GM19397 (cell line): ENCODE measurements at regions not wholly inside any gene's neighbourhood (a gene's known extent, or its start where the extent isn't known, plus 50 kb on each side); places are given as distances from the start of the nearest gene placed in this dataset.
"Not testable (repeated sequence)": the region's sequence is repeated elsewhere in the genome, so short reads cannot be mapped to it uniquely, and the experiment has no call there.

Experiments used
- ATAC-seq: cut with Tn5 transposase; IDR thresholded peaks from one replicate; pipeline ENCODE4 v1.9.1; 2021; ENCODE audit warnings: mild to moderate bottlenecking, moderate library complexity; ENCODE audit not compliant: unreplicated experiment

DNA sequence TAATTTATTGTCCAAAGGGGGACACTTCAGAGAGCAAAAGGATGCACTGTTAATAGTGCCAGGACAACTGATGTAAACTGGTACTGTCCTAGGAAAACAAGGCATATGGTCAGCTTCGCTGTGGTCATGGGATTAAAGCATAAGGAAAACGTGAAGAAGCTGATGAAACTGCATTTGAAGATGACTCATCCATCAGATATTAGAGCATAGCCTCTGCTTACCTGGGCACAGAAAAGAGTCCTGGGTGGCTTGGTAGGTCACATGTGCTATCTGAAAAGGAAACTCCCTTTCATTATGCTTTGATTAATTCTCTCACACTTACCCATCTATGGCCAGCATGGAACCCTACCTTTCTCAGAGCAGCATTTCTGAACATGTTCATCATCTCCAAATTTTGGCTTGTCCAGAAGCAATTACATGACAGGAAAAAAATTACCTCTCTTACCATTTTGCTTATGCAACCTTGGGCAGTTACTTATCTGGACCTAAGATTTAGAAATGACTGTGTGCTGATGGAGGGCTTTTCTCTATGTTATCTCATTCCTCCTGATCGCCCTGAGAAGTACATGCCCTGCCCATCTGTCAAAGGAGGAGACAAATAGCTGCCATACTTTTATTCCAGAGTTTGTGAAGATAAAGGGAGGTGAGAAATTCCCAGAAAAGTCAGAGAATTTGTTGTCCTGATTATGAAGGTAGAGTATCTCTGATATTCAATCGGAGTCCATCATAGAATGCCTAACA is 275.3 kb upstream of the SLC14A2 start:
- no peak for ATAC-seq

DNA sequence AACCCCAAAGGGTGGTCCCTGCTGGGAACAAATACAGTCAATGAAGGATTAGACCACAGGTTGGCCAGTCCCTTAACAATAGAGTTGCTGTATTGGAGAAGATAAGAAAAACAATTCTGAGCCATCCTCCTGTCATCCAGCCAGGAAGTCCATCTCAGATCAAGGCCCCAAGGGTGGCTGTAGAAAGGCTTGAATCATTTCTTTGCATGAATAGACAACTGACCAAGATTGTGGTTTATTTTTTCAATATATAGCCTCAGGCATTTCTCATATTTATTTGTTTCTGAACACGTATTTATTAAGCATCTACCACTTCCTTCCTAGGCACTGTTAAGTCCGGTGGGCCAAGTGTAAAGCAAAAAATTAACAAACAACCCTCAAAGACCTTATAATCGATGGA is 274.4 kb upstream of the SLC14A2 start:
- no peak for ATAC-seq

DNA sequence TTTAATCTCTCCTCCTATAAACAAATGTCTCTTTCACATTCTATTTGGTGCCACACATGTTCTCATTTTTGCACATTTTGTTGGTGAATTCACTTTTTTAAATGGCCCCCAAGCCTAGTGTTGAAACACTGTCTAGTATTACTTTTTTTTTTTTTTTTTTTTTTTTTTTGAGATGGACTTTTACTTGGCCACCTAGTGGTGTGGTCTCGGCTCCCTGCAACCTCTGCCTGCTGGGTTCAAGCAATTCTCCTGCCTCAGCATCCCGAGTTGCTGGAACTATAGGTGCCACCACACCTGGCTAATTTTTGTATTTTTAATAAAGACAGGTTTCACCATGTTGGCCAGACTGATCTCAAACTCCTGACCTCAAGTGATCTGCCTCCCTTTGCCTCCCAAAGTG is 273.8 kb upstream of the SLC14A2 start:
- no peak for ATAC-seq

DNA sequence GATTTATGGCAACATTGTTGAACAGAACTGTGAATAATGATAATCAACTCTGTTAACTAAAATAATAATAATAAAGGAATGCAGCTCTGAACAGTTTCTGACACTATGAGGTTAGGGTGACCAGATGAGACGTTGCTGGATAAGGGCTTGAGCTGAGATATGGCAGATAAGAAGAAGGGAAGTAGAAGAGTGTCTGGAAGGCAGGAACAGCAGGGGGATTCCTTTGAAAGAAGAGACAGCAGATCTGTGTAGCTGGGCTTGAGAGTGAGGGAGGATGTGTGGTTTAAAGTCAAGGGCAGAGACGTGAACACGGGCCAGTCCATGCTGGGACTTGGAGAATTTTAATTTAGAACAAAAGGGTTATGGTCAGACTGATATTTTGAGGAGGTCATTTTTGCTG is 273.1 kb upstream of the SLC14A2 start:
- no peak for ATAC-seq

DNA sequence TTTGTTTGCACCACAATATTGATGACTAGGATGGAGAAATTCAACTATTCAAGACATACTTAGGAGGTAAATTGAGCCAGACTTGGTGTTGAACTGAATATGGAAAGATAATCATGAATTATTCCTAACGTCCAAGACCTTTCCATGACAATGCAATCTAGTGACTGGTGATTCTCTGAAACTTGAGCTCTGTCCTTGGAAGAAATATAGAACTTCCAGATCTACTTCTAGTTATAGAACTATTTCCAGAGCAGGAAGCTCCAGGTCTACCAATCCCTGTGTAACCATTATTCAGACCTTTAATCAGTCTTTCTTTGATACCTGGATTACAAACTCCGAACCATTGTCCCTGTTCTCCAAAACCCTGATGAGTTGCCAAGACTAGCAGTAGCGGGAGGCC is 272.6 kb upstream of the SLC14A2 start:
- ATAC-seq = no peak

DNA sequence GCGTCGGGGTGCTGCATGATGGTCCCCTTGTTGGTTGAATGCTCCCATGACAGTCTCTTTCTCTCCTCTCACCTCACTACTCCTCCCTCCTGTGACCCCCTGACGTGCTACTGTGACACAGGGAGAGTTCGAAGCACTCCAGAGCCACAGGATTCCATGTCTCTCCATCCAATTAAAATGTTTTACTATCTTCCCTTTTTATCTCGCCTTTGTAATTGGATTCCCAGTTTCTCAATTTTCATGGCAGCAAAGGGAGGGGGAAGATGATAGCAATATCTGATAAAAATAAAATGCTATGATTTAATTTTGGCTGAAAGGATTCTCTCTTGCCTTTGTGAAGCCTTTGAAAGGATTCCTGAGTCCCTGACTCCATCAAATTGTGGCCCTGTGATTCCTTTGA is 271.9 kb upstream of the SLC14A2 start:
- ATAC-seq = no peak

DNA sequence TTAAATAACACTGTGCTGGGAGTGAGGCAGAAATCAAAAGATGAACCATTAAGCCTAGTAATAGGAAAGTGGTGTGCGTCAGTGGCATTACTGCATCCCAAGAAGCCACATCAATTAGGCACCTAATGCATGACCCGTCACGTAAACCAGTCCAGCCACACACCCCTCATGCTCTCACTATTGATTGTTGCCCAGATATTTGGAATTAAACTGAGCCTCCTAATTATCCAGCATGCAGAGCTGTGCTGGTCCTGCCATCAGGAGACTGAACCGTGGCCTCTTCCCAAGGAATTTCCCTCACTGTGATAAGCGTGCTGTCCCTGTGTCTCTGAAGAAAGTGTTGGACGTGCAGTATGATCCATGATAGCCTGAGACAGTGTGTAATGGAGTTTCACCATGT is 270.6 kb upstream of the SLC14A2 start:
- ATAC-seq = not testable (repeated sequence)

DNA sequence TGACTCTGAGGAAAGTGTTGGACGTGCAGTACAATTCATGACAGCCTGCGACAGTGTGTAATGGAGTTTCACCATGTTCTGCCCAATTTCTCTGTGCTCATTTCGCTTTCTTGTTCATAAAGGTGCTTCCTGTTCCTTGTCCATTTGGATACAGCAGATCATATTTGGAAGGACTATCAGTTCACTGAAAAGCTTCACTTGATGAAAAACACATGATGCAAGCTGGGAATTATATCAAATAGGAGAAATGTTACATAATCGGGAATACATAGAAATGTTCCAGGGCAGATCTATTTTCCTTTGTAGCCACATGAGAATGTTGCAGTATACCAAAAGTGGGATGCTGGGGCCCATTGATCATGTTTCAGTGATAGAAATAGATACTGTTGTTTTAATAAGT is 266.3 kb upstream of the SLC14A2 start:
- no peak for ATAC-seq

DNA sequence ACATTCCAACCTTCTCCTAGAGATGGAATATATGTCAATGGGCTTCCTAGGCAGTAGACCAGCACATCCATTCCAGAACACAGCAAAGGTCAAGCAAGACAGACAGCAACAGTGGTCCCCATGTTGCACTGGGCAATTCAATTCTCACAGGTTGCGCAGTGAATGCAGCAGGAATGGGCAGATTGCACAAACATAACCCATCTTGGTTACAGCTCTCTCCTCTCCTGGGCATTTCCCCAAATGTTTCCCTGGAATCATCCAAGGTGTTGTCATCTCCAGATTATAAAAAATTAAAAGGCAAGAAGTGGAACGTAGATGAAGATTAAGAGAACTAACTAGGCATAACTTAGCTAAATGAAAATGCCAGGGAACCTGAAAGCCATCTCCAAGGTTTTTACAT is 265.8 kb upstream of the SLC14A2 start:
- no peak for ATAC-seq

DNA sequence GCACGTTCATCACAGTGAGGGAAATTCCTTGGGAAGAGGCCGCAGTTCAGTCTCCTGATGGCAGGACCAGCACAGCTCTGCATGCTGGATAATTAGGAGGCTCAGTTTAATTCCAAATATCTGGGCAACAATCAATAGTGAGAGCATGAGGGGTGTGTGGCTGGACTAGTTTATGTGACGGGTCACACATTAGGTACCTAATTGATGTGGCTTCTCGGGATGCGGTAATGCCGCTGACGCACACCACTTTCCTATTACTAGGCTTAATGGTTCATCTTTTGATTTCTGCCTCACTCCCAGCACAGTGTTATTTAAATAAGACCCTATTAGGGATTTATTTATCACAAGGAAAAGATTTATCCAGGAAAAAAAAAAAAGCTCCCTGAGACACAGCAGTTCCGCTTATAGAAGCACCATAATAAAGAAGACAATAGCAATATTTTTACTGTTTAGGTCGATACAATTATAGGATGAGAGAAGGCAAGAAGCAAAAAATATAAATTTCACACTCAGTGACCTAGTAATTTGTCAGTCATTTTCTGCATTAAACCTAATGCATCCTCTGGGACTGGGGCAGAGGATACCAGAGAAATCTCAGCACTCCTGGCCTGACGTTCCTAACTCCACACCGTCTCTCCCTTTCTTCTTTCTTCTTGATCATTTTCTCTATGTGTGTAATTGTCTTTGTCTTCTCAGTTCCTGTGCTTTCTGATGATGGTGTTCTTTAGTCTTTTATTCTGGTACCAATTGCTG is 264.7 kb upstream of the SLC14A2 start:
- ATAC-seq = no peak

DNA sequence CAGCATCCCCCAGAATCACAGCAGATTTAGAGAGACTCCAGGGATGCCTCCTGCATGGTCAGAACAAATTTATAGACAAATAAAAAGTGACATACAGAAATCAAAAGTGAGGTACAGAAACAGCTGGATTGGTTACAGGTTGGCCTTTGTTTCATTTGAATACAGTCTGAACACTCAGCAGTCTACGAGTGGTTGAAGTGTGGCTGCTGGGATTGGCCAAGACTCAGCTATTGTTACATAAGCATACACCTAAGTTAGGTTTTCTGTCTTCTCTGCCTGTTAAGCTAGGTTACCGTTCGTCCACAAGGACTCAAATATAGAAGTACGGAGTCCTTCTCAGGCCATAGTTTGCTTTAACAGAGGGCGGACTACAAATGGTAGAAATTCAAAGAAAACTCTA is 262.4 kb upstream of the SLC14A2 start:
- ATAC-seq = no peak

DNA sequence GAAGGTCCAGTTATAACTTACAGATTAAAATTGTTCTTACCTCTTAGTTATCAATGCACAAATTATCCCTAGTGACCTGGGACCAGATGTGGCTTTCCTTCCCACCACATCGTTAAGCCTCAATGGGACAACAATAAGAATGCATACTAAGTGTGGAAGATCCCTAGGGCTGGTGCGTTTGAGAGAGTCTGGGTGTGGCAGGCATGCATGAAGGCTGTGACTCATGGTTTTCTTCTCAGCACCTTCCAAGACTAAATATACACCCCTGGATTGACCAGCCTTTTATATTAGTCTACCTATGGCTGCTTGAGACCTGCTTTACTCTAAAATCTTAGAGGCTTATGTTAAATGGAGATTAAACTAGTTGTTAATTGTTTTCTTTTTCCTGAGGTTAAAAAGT is 261.7 kb upstream of the SLC14A2 start:
- ATAC-seq = no peak

DNA sequence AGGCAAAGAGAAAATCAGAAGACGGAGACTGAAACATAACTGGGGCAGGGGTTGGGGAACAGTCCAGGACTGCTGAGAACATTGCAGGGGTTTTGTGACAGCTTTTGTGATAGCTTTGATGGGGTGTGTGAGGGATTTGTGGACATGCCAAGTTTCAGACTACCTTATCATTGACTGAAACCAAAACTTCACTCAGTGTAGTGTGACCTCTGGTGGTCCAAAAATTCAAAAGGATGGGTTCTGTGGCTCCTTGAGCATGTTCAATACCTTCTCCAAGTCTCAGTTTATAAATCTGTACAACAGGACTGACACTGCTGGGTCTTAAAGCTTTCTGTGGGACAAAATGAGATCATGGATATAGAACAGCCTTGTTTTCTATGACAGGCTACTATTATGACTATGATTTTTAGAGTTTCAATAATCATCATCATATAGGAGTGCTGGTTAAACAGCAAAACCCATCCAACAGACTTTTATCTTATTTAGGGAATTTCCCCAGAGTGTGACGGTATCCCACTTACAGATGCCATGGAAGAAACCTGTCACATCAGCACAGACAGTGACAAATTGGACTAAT is 259.2 kb upstream of the SLC14A2 start:
- no peak for ATAC-seq

DNA sequence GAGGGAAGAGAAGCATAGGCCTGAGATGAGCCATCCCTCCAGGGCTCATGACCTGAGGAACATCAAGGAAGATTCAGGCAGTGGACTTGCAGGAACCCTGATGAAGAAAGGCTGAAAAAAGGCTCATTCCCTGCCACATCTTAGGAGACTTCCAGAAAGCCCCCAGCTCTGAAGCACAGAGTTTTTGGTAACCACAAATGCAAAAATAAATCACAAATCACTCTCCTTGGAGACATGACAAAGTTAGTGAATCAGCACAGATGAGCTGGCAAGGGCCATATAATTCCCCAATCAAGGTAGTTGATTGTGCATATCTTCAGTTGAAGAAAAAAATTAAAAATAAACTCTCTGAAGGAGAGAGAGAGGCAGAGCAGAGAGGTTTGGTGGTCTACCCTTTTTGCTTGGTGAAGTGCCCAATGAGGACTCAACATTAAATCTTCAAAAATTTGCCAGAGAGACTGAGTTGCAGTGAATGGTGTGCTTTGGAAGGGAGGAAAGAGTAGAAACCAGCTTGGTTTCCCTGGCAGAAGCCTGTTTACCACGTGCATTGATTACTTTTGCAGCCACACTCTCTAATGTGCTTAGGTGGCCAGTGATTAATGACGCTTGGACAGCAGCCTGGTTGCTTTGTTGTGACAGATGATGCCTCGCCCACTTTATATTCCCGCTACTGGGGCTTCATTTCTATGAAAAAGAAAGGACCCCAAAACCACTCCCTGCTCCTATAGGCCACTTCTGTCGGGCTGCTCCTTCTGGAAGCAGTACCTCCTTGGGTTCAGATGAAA is 257.4 kb upstream of the SLC14A2 start:
- ATAC-seq = no peak

DNA sequence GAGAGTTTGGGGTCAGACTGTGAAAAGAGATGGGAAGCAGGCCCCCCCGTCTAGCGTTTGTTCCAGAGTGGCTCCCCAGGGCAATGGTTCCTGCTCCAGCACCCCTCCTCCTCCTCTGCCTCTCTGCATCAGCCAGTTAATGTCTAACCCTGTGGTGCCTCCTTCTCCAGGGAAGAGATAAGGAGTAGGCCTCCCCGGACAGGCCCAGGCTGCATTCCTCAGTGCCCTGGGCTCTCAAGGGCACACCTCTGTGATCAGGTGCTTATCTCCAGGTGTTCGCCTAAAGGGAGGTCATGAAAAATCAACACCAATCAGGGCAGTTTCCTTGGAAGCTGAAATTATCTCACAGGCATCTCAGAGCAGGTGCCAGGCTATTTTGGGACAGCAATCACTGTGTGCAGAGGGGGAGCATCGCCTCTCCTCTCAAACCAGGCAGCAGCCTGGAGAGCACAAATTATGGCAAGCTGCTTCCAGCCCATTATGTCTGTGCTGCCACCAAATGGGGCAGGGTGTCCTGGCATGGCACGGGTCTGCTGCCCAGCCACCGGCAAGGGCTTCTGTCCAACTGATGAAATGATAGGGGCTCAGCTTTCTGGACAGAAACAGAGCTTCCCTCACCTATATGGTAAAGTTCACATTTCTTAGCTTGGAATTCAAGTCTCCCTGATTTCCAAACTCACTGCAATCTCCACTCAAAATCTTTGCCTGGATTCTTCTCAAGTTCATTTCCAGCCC is 255.8 kb upstream of the SLC14A2 start:
- no peak for ATAC-seq

DNA sequence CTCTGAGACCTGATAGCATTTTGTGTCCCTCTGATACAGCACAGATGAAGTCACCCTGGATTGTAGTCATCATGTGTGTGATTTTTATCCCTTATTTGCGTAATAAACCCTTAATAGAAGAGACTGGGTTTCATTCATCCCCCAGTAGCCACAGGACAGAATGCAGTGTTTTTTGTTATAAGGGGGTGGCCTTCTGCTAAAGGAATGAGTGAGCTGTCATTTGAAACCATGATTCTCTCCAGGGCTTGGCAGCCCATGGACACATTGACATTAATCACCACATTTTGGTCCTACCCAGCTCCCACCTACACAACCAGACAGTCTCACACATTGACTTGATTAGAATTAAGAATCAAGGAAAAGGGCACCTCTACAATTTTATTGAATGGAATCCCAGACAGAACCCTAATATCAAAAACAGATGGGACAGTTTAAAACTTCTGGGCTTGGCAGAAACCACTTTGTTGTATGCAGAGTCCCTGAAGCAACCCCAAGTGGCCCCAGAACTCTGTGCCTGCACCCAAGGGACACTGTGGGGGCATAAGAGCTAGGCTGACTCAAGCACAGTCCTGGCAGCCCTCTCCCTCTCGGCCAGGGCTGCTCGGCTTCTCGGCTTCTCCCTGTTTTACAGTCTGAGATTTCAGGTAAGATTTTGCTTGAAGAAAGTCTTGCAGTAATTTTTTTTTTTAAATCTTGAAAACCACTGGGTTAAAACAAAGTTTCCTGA is 254.0 kb upstream of the SLC14A2 start:
- no peak for ATAC-seq

DNA sequence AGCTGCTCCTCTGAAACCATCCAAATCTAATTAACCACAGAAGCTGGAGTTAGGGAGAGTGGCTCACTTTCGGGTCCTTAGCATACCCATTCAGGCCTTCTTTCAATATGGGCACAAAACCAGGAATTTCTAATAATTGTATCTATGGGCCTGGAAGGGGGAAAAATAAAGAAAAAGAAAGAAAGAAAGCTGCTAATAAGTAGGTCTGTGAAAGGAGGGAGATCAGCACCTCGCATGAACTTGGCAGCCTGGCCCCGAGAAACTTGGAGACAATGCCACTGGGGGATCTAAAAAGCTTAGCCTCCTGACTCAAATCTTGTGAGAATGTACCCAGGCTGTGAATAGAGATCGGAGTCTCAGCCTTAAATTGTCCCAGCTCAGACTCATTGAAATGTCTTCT is 252.1 kb upstream of the SLC14A2 start:
- no peak for ATAC-seq

DNA sequence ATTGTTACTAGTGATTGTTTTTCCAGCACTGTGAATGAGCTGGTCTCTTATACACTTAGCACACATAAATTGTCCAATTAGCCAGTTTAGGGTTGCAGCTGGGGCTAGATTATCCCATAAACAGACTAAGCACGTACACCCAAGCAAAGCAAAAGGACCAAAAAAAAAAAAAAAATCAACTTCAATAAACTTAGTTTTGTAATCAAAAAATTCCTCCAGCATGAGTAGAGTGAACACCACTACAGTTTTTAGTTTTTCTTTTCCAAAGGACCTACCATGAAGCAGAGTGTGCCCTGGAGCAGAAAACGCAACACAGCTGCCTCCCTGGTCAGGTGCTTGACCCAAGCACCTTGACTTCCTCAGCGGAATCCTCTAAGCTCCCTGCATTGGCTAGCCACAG is 249.4 kb upstream of the SLC14A2 start:
- no peak for ATAC-seq

DNA sequence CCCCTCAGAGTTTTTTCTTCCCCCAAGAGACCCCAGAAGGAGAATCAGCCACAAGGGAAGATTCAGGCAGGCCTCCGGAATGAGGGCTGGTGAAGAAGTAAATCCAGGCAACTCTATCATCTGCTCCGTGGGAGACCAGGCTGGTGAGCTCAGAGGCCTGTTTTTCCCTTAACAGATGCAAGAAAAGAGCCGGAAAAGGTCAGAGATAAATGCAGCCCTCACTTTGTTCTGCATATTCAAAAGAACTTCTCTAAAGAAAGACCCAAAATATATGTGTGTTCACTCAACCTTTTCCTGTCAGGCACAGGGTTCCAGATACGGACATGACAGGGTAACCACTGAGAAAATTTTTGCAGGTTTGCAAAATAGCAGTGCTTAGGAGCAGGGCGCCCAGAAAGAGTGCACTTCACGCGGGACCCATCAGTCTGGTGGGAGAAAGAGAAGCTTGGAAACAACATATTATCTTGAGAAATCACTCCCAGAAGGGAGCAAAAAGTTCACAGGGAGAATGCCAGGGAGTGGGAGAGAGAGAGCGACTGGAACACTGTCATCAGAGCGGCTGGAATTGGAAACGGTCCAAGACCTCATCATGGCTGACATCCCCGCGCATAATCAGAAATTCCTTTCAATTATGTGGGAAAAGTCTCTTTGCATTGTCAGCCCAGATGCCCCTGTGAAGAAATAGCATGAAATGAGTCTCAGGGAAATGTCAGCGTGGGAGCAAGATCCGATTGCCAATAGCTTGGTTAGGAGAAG is 244.8 kb upstream of the SLC14A2 start:
- ATAC-seq = no peak
